GM18519 (cell line): ENCODE measurements at regions not wholly inside any gene's neighbourhood (a gene's known extent, or its start where the extent isn't known, plus 50 kb on each side); places are given as distances from the start of the nearest gene placed in this dataset.

Source experiments
- ATAC-seq: cut with Tn5 transposase; IDR thresholded peaks from one replicate; pipeline ENCODE4 v1.9.1; 2021; ENCODE audit warnings: mild to moderate bottlenecking, moderate library complexity; ENCODE audit not compliant: unreplicated experiment, low FRiP score

GRCh38 chr5:87095787-87096186 lies 171.9 kb upstream of the RASA1 start:
- ATAC-seq: no peak

DNA sequence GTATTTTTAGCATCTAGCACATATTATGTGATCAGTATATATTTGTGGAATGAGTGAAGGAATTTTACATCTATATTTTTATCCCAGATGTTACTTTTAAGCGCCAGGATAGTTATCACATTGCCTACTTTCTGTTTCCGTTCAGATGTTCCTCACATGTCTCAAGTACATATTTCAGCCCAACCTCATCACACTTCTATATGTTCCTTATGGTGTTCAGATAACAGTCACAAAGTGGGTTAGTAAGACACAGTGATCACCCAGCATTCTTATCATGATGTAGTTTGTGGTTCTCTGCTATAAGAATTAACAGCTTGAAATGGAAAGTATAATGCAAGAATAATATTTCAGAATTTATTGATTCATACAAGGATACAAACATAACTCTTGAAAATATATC lies 170.0 kb upstream of the RASA1 start:
- ATAC-seq: no peak

GRCh38 chr5:87099291-87099839 lies 168.3 kb upstream of the RASA1 start:
- no peak for ATAC-seq

GRCh38 chr5:87099968-87100367 lies 167.7 kb upstream of the RASA1 start:
- no peak for ATAC-seq

DNA sequence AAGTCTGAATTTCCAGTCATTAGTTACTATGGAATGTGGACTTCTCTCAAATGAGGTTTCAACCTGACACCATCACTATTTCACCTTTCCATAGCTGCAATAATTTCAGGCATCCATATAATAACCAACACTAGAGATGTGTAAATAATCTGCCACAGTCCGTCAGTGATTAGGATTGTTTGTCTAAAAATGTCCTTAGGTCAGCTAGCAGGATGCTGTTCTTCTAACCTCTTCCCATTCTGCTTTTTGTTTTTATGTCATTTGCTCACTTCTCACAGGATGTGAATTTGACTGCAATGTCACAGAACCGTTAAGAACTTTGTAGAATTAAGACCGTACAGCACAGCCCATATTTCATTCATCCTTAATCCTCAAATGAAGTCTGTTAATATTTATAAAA lies 166.4 kb upstream of the RASA1 start:
- ATAC-seq: no peak

- no peak for ATAC-seq
These were observed 164.8 kb upstream of the RASA1 start for GRCh38 chr5:87102841-87103240.

DNA sequence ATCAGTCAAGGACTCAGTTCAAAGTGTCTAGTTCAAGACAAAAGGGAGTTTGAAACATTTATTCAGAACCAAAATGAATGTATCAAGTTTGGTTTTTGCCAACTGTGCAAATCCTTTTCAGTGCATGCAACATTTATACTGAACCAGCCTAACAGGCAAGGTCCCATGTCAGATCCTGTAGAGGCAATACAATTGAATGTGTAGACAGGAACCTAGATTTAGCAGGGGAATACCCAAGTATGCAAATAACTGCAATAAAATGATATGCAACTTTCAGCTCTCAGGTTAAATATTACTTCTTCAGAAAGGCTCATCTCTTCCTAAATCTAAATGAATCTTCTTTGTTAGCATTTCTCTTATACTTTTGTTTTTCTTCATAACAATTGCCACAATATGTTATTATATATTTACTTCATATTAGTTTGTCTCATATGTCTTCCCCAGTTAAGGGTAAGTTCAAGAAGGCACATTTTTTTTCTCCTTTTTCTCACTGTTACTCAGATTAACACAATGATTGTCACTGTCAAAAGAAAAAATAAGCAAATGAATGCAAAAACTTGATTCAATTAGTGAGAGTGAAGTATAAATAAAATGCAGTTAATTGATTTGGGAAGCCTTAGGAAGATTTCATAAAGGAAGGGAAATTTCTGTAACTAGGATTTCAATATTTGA lies 163.9 kb upstream of the RASA1 start:
- peak; percentile 90 for ATAC-seq

DNA sequence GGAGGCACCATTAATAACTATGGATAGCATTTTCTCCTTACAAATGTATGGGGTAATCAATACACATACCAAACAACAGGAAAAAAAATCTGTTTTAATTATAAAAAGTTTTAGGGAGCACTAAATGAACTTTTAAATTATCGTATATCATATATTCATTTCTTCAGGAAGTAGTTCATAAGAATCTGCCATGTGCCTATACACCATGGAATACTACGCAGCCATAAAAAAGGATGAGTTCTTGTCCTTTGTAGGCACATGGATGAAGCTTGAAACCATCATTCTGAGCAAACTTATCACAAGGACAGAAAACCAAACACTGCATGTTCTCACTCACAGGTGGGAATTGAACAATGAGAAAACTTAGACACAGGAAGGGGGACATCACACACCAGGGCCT lies 162.1 kb upstream of the RASA1 start:
- no peak for ATAC-seq

GRCh38 chr5:87109746-87110145 lies 157.9 kb upstream of the RASA1 start:
- no peak for ATAC-seq

GRCh38 chr5:87110721-87111120 lies 157.0 kb upstream of the RASA1 start:
- no peak for ATAC-seq

DNA sequence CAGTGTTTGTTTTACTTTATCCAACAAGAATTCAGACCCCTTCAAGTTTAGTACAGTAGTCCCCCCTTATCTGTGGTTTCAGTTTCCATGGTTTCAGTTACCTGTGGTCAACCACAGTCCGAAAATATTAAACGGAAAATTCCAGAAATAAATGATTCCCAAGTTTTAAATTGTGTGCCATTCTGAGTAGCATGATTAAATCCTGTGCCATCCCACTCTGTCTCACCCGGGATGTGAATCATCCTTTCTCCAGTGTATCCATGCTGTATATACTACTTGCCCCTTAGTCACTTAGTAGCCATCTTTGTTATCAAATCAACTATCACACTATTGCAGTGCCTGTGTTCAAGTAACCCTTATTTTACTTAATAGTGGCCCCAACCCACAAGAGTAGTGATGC lies 153.8 kb upstream of the RASA1 start:
- ATAC-seq: no peak

DNA sequence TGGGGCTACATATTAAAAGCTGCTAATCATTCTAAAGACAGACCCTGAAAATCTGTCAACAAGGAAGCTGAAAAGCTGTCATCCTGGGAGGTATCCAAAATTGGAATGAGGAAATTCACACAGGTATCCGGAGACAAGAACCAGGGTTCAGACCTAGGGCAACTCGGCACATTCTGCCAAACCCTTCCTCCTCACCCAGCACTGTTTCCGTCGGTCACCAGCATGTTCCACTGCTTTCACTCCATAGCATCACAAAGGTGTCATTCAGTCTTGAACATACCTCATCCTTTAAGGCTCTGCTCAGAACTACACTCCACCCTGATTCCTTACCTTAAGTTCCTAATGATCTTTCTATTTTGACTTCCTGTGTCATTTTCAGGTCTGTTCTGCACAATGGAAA lies 153.1 kb upstream of the RASA1 start:
- no peak for ATAC-seq

DNA sequence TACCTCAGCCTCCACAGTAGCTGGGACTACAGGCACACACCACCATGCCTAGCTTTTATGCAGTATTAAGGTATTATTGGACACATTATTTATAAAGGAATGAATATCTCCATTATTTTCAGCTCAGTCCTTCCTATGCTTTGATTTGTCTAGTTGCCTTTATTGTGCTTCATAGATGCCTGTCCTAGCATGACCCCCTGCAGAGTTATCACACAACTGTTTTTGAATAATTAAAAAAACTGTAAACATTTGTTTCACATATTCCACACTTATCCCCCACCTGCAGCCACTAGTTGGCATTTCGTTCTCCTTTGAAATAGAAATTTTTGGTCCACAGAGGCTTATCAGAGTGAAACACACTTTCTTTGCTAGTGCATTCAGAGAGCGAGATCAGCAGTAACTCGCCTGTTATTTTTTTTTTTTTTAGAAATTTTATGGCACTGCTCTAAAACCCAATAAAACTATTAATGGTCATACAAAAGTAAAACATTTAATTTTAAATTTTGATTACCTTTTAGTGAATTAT lies 151.8 kb upstream of the RASA1 start:
- ATAC-seq: no peak

GRCh38 chr5:87116825-87117512 lies 150.7 kb upstream of the RASA1 start:
- ATAC-seq: peak; percentile 80

- no peak for ATAC-seq
These were observed 148.1 kb upstream of the RASA1 start for GRCh38 chr5:87119588-87119987.

GRCh38 chr5:87120518-87121303 lies 147.0 kb upstream of the RASA1 start:
- peak; percentile 28 for ATAC-seq

DNA sequence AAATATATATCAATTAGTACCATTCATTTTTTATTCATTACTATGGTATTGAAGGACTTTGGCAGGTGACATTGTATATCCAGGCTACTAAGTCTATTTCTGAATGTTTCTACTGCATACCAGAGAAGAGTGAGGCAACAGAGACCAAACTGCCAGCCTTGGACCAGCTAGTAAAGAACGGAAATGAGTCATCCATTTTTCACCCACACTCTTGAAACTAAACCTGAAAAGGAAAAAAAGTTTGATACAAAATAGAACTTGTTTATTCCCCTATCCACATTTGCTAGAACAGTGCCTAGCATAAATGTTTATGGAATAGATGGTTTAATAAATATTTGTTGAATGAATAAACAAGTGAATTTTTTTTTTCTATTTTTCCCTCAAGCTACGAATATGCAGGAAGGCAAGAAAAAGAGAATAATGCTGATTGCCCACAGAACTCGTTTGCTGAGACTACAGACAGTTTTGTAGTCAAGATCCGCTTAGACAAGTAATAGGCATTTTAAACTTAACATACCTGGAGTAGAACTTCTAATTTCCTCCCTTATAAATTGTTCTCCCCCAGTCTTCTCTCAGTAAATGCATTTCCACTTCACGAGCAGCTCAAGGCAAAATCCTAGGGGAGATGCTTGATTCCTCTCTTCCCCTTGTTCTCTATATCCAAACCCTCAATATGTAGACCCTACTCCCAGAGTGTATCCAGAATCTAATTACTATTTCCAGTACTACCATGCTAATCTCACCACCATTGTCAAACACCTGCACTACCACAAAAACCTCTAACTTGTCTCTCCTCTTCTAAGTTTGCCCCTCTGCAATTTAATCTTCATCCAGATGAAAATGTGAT lies 146.2 kb upstream of the RASA1 start:
- peak; percentile 42 for ATAC-seq

- ATAC-seq: peak; percentile 24
These were observed 145.3 kb upstream of the RASA1 start for GRCh38 chr5:87122151-87122977.

- ATAC-seq: no peak
These were observed 141.9 kb upstream of the RASA1 start for GRCh38 chr5:87125766-87126165.
